ENCODE measurements at regions not wholly inside any gene's neighbourhood (a gene's known extent, or its start where the extent isn't known, plus 50 kb on each side); places are given as distances from the start of the nearest gene placed in this dataset.

DNA sequence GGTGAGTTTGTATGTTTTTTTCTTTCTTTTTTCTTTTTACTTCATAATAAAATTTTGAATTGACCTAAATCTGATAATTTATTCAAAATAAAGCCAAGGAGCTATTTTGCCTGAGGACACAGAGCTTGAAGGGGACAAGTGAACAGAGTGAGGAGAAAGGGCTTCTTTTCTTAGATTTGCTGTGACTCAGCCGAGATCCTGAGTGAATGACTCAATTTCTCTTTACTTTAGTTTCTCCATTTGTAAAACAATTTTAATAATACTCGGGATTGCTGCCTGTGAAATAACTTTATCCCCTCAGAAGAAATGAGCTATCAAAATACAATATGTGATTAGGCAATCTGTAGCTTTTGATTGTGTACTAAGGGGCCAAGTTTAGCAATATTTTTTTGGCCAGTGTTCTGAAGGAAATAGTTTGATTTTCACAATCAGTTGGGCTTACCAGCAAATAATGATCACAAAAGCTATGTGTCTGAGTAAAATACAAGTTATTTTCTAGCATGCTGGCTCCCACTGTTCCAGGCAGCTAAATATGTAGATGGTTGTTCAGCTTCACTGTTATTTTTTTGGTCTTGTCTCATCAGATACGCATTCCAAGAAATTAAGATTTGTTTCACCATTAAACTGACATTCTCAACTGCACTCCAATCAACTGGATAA lies 437.5 kb downstream of the FGF9 start (continued):
- TF ChIP-seq, protein P1, sequence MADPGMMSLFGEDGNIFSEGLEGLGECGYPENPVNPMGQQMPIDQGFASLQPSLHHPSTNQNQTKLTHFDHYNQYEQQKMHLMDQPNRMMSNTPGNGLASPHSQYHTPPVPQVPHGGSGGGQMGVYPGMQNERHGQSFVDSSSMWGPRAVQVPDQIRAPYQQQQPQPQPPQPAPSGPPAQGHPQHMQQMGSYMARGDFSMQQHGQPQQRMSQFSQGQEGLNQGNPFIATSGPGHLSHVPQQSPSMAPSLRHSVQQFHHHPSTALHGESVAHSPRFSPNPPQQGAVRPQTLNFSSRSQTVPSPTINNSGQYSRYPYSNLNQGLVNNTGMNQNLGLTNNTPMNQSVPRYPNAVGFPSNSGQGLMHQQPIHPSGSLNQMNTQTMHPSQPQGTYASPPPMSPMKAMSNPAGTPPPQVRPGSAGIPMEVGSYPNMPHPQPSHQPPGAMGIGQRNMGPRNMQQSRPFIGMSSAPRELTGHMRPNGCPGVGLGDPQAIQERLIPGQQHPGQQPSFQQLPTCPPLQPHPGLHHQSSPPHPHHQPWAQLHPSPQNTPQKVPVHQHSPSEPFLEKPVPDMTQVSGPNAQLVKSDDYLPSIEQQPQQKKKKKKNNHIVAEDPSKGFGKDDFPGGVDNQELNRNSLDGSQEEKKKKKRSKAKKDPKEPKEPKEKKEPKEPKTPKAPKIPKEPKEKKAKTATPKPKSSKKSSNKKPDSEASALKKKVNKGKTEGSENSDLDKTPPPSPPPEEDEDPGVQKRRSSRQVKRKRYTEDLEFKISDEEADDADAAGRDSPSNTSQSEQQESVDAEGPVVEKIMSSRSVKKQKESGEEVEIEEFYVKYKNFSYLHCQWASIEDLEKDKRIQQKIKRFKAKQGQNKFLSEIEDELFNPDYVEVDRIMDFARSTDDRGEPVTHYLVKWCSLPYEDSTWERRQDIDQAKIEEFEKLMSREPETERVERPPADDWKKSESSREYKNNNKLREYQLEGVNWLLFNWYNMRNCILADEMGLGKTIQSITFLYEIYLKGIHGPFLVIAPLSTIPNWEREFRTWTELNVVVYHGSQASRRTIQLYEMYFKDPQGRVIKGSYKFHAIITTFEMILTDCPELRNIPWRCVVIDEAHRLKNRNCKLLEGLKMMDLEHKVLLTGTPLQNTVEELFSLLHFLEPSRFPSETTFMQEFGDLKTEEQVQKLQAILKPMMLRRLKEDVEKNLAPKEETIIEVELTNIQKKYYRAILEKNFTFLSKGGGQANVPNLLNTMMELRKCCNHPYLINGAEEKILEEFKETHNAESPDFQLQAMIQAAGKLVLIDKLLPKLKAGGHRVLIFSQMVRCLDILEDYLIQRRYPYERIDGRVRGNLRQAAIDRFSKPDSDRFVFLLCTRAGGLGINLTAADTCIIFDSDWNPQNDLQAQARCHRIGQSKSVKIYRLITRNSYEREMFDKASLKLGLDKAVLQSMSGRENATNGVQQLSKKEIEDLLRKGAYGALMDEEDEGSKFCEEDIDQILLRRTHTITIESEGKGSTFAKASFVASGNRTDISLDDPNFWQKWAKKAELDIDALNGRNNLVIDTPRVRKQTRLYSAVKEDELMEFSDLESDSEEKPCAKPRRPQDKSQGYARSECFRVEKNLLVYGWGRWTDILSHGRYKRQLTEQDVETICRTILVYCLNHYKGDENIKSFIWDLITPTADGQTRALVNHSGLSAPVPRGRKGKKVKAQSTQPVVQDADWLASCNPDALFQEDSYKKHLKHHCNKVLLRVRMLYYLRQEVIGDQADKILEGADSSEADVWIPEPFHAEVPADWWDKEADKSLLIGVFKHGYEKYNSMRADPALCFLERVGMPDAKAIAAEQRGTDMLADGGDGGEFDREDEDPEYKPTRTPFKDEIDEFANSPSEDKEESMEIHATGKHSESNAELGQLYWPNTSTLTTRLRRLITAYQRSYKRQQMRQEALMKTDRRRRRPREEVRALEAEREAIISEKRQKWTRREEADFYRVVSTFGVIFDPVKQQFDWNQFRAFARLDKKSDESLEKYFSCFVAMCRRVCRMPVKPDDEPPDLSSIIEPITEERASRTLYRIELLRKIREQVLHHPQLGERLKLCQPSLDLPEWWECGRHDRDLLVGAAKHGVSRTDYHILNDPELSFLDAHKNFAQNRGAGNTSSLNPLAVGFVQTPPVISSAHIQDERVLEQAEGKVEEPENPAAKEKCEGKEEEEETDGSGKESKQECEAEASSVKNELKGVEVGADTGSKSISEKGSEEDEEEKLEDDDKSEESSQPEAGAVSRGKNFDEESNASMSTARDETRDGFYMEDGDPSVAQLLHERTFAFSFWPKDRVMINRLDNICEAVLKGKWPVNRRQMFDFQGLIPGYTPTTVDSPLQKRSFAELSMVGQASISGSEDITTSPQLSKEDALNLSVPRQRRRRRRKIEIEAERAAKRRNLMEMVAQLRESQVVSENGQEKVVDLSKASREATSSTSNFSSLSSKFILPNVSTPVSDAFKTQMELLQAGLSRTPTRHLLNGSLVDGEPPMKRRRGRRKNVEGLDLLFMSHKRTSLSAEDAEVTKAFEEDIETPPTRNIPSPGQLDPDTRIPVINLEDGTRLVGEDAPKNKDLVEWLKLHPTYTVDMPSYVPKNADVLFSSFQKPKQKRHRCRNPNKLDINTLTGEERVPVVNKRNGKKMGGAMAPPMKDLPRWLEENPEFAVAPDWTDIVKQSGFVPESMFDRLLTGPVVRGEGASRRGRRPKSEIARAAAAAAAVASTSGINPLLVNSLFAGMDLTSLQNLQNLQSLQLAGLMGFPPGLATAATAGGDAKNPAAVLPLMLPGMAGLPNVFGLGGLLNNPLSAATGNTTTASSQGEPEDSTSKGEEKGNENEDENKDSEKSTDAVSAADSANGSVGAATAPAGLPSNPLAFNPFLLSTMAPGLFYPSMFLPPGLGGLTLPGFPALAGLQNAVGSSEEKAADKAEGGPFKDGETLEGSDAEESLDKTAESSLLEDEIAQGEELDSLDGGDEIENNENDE (IDR thresholded peaks at IDR 0.05; ENCODE audit: insufficient replicate concordance, low read length): no peak
- TF ChIP-seq CEBPB (IDR thresholded peaks at IDR 0.05; ENCODE audit: low read depth, low read length) (no peak), NANOG (IDR thresholded peaks at IDR 0.05; ENCODE audit: insufficient read depth, low read depth, low read length, poor library complexity, severe bottlenecking) (no peak), KDM4A (IDR thresholded peaks at IDR 0.05; ENCODE audit: low read depth, low read length, severe bottlenecking) (no peak), KDM1A (IDR thresholded peaks at IDR 0.05; ENCODE audit: borderline replicate concordance, low read length) (no peak), TEAD4 (IDR thresholded peaks at IDR 0.05; ENCODE audit: low read depth, low read length) (no peak), TAF1 (IDR thresholded peaks at IDR 0.05; ENCODE audit: low read depth, low read length) (no peak)
